DMS114 treated with DMSO at 0.1 percent for 48 hours (cell line): ENCODE measurements at regions not wholly inside any gene's neighbourhood (a gene's known extent, or its start where the extent isn't known, plus 50 kb on each side); places are given as distances from the start of the nearest gene placed in this dataset.
"Not testable (repeated sequence)": the region's sequence is repeated elsewhere in the genome, so short reads cannot be mapped to it uniquely, and the experiment has no call there.

ENCODE experiments used
- DNase-seq: peaks from one replicate; lab custom pipeline; 2025; ENCODE audit not compliant: unreplicated experiment; lab: John Stamatoyannopoulos, UW

DNA sequence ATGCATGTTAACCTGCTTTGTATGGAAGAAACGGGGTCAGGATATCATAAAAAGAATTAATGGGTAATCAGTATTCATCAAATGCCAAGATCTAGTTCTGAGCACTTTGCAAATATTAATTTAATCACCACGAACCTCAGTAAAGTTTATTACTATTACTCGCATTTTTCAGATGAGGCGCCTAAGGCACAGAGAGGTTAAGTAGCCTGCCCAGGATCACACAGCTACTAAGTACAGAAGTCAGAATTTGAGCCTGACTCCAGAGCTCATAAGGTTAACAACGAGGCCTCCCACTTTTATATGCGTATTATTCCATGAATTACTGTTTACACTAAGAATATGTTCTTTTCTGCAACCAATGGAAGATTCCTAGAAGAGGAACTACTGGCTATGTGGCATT, 109.6 kb upstream of the KLF13 start:
- no peak for DNase-seq

DNA sequence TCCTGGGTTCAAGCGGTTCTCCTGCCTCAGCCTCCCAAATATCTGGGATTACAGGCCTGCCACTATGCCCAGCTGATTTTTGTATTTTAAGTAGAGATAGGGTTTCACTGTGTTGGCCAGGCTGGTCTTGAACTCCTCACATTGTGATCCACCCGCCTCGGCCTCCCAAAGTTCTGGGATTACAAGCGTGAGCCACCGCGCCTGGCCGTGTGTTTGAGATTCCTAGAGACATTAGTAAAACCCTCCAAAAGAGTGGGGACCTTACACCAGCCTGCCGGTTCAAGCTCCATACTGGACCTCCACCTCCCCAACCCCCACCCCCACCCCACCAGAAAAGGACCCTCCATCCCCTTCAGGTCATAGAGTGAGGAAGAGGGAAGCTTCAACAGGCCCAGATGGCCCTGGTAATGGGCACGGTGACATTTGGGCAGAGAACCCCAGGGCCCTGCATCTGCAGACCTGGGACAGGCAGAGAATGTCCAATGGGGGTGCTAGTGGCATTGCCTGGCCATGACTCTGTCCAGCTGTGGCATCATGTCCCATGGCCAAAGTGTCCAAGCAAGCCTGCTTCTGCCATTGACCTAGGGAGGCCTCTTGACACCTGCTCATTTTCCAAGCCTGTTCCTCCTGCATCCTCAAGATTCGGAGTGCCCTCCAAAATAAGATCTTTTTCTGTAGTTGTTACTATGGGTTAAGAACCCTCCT, 108.9 kb upstream of the KLF13 start:
- DNase-seq = no peak

- DNase-seq = no peak
Measured at GRCh38 chr15:31219221-31219620, 107.4 kb upstream of the KLF13 start.

DNA sequence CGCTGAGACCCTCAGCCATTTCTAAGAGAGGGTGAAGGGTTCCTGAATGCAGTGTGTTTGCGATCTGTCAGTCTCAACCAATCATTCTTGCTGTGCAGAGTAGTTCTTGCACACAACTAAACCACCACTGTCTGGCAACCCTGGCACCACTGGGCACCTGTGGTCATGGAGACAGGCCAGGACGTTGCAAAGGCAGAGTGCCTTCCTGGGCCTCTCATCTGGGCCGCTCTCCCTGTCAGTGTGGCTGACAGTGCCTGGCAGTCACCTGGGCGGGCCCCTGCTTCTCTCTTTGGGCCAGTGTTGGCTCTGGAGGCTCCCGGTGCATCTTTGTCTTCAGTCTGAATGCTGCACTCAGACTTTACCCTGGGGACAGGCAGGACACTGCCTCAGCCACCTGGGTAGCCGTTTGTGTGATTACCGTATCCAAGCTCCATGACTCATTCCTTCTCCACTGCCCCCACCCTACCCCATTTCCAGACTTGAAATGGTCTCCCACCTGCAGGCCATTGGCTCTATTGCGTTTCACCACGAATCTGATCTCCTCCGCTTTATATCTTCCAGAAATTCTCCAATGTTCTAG, 104.6 kb upstream of the KLF13 start:
- DNase-seq = no peak

- no peak for DNase-seq
Measured at GRCh38 chr15:31222773-31223341, 103.8 kb upstream of the KLF13 start.

DNA sequence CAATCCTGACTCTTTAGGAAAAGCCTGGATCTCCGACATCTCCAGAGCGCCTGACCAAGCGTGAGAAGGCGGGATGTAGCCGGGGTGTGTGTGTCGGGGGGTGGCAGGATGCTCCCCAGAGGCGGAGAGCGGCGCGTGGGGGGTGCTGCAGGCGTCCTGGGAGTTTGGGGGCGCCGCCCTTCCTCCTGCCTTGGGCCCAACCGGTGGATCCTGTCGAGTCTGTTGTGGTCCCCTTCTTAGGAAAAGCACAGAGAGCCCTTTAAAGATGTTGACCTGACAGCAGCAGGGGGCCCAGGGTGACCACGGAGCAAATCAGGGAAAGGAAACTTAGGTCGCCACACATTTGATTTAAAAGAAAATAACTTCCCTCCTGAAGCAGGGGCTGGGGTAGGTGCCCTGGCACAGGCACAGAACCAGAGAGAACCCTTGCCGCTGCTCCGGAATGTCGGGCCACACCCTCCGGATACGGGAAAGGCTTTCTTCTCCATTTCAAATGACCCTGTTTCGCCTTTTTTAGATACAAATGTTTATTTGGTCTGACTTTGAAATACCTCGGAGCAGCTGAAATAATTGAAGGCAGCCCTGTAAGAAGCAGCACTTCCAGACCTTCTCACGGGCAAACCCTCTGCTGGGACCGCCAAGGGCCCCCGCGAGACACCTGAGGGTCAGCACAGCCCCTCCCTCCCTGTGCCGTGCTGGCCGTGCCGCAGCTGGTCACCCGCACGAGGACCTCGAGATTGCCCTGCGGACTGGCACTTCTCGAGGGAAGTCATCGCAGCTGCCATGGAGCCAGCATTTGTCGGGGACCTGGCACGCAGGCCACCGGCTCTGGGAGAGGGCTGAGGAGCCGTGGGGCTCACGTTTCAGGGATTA, 102.9 kb upstream of the KLF13 start:
- no peak for DNase-seq

DNA sequence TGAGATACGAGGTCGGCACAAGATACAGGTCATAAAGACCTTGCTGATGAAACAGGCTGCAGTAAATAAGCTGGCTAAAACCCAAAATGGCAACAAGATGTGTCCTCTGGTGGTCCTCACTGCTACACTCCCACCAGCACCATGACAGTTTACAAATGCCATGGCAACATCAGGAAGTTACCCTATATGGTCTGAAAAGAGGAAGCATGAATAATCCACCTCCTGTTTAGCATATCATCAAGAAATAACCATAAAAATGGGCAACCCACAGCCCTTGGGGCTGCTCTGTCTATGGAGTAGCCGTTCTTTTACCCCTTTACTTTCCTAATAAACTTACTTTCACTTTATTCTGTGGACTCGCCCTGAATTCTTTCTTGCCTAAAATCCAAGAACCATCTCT, 102.0 kb upstream of the KLF13 start:
- not testable (repeated sequence) for DNase-seq

GRCh38 chr15:31225356-31225955, 101.2 kb upstream of the KLF13 start:
- no peak for DNase-seq

GRCh38 chr15:31226021-31226420, 100.6 kb upstream of the KLF13 start:
- no peak for DNase-seq

- no peak for DNase-seq
Measured at GRCh38 chr15:31227235-31227634, 99.4 kb upstream of the KLF13 start.

- DNase-seq = no peak
Measured at GRCh38 chr15:31228011-31228484, 98.6 kb upstream of the KLF13 start.

DNA sequence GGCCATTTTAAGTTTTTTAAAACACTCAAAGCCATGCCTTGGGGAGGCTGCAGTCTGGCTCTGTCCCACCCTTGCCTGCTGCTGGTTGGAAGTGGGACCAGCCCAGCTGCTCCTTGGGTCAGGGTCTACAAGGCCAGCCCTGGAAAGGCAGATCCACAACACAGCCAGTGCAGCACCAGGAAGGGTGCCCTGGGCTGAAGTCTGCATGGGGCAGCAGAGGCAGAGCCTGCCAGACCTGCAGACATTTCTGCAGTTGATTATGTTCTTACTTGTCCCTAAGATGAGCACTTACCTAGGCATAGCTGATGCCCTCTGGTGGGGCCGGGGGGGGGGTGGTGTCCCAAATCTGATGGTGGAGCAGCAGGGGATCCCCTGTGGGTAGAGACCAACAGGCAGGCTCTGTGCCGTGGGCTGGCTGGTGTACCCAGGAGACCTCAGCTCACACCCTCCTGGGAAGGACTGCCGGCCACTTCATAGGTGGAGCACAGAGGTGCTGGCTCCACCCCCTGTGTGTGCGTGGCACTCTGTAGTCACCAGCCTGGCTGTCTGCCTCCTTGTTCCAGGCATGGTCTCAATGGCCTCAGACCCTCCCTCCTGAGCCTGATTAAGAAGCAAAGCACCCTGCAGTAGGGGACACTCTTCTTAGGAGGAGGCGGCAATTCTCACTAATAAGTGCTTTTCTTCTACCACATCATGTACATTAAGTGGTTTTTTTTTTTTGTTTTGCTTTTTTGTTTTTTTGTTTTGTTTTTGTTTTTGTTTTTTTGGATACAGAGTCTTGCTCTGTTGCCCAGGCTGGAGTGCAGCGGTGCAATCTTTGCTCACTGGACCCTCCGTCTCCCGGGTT, 97.4 kb upstream of the KLF13 start:
- DNase-seq = no peak

- no peak for DNase-seq
Measured at GRCh38 chr15:31230630-31231485, 95.8 kb upstream of the KLF13 start.

DNA sequence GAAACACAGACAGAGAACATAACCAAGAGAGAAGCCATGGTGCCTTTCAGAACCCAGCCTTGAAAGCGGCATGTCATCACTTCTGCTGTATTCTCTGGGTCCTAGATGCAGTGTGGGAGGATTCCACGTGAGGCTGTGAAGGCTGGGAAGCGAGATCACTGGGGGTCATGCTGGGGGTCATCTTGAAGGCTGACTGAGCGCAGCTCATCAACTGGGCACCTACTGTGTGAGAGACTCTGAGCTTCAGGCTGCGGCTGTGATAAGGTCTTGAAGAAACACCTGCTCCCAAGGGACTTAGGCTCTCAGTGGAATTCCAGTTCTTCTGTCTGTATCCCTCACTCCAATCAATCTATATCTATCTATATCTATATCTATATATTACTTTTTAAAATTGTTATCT, 91.8 kb upstream of the KLF13 start:
- no peak for DNase-seq

DNA sequence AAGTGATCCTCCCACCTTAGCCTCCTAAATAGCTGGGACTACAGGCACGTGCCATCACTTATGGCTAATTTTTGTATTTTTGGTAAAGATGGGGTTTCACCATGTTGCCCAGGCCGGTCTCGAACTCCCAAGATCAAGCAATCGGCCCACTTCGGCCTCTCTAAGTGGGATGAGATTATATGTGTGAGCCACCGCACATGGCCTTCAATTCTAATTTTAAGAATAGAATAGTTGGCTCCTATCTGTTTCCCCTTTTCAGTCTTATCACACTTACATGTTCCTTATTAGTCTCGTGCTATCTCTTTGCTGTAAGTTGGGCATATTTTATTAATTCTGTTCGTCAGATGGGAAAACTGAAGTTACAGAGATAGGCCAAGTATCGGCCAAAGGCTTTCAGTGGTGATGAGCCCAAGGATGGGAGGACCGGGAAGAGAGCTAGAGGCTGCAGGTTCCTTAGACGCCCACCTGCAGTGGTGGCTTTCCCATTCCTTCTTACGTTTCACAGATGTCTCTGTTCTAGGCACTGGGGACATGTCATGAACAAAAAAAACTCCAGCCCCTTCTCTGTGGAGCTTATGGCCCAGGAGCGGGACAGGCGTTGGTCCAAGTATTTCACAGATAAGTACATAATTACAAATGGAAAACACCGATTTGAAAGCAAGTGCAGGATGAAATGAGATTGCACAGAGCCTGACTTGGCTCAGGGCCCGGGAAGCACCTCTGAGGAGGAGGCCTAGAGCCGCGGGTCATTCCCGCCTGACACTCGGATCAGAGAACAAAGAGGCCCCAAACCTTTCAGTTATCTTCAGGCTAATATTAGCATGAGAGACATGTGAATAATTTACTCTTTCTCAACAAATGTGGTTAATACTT, 91.1 kb upstream of the KLF13 start:
- no peak for DNase-seq

DNA sequence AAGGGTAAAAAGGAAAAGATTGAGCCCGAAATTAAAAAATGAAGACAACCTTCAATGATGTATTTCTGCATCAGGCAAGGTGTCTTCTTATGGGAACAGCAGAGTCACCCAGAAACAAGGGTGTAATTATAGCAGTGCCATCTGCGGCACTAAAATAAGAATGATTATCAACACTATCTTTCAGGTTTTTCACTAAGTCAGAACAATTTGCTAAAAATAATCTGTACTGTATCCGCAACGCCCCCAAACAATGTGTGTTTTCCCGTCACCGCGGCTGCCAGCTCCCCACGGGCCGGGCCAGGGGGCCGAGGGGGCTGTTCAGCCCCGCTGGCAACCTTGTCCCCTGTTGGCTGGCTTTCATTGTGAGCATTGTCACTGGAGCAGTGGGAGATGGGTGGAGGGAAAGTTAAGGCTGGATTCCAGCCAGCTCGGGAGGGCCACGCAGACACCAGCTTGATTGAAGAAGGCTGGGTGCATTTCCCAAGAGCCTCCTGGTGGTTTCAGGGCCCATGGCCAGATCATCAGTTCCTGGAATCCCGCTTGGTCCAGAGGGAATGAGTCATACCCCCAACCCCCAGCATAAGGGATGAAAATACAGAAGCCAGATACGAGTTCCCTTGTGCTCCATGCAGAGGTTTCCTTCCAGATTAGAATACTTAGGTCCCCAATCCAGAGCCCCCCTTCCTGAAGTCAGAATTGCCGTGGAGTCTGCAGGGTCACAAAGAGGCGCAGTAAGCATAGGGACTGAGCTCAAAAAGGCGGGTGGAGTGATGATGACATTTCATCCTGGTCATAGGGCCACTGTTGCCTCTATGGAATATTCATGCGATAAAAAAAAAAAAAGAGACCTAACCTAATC, 90.2 kb upstream of the KLF13 start:
- DNase-seq = no peak

GRCh38 chr15:31237043-31237324, 89.7 kb upstream of the KLF13 start:
- DNase-seq = no peak

DNA sequence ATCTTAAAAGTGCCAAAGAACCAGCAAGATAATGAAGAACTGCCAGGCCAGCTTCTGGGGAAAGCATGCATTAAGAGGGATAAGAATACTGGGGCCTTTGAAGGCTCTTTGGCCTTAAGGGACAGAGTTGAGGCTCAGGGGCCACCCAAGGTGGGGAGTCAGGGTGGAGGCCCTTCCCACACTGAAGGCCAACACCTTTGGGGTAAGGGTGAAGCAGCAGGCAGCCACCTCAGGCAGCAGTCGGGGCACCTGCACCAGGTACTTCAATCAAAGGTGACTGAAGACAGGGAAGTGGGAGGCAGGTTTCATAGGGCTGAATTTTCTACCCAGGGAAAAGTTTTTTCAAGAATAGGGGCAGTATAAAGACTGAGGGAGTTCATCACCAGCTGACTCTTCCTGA, 87.7 kb upstream of the KLF13 start:
- DNase-seq = no peak
